ENCODE measurements at regions not wholly inside any gene's neighbourhood (a gene's known extent, or its start where the extent isn't known, plus 50 kb on each side); places are given as distances from the start of the nearest gene placed in this dataset.
A peak's percentile ranks its signal among the peaks of the same experiment; 100 is the strongest.
"Not testable (repeated sequence)": the region's sequence is repeated elsewhere in the genome, so short reads cannot be mapped to it uniquely, and the experiment has no call there.

GRCh38 chr18:43772907-43773306 is 495.6 kb upstream of the SYT4 start:
- Histone ChIP-seq H2AFZ (ENCODE audit: low read length, unreplicated experiment) (no peak overlapping the region), H3K27ac (ENCODE audit: low read depth, low read length) (no peak overlapping the region), H3K4me3 (ENCODE audit: low read depth, low read length) (no peak overlapping the region), H3K36me3 (ENCODE audit: insufficient read depth, low read length) (no peaks in the 10 kb centered on the region), H3K27me3 (ENCODE audit: insufficient read depth, low read length) (no peaks in the 10 kb centered on the region), H3K4me1 (ENCODE audit: control insufficient read depth, insufficient read depth, low read length, unreplicated experiment) (no peaks in the 10 kb centered on the region), H3K79me2 (ENCODE audit: control insufficient read depth, insufficient read depth, low read length, unreplicated experiment) (no peaks in the 10 kb centered on the region)

GRCh38 chr18:43774497-43774896 is 497.2 kb upstream of the SYT4 start:
- no peak overlapping the region for H3K27ac ChIP-seq (ENCODE audit: low read depth, low read length)
- H3K79me2 ChIP-seq (ENCODE audit: control insufficient read depth, insufficient read depth, low read length, unreplicated experiment), result no peaks in the 10 kb centered on the region
- H2AFZ ChIP-seq (ENCODE audit: low read length, unreplicated experiment), result no peak overlapping the region
- H3K4me3 ChIP-seq (ENCODE audit: low read depth, low read length), result no peak overlapping the region
- no peaks in the 10 kb centered on the region for H3K27me3 ChIP-seq (ENCODE audit: insufficient read depth, low read length)
- H3K36me3 ChIP-seq (ENCODE audit: insufficient read depth, low read length), result no peaks in the 10 kb centered on the region
- no peaks in the 10 kb centered on the region for H3K4me1 ChIP-seq (ENCODE audit: control insufficient read depth, insufficient read depth, low read length, unreplicated experiment)

GRCh38 chr18:43775591-43775990 is 498.3 kb upstream of the SYT4 start:
- Histone ChIP-seq H3K36me3 (ENCODE audit: insufficient read depth, low read length) (no peaks in the 10 kb centered on the region), H3K27ac (ENCODE audit: low read depth, low read length) (no peak overlapping the region), H2AFZ (ENCODE audit: low read length, unreplicated experiment) (no peak overlapping the region), H3K4me1 (ENCODE audit: control insufficient read depth, insufficient read depth, low read length, unreplicated experiment) (peaks cover 9% of the 10 kb centered on the region), H3K27me3 (ENCODE audit: insufficient read depth, low read length) (no peaks in the 10 kb centered on the region), H3K4me3 (ENCODE audit: low read depth, low read length) (no peak overlapping the region), H3K79me2 (ENCODE audit: control insufficient read depth, insufficient read depth, low read length, unreplicated experiment) (no peaks in the 10 kb centered on the region)

- no peaks in the 10 kb centered on the region for H3K27me3 ChIP-seq (ENCODE audit: insufficient read depth, low read length)
- H3K27ac ChIP-seq (ENCODE audit: low read depth, low read length), result no peak overlapping the region
- no peak overlapping the region for H3K4me3 ChIP-seq (ENCODE audit: low read depth, low read length)
These were observed 499.7 kb upstream of the SYT4 start for GRCh38 chr18:43776997-43777396.

GRCh38 chr18:43777636-43778304 is 500.5 kb upstream of the SYT4 start:
- no peak overlapping the region for H2AFZ ChIP-seq (ENCODE audit: low read length, unreplicated experiment)
- H3K27me3 ChIP-seq (ENCODE audit: insufficient read depth, low read length), result no peaks in the 10 kb centered on the region
- no peak overlapping the region for H3K4me3 ChIP-seq (ENCODE audit: low read depth, low read length)
- H3K79me2 ChIP-seq (ENCODE audit: control insufficient read depth, insufficient read depth, low read length, unreplicated experiment), result no peaks in the 10 kb centered on the region
- no peak overlapping the region for H3K27ac ChIP-seq (ENCODE audit: low read depth, low read length)
- H3K36me3 ChIP-seq (ENCODE audit: insufficient read depth, low read length), result no peaks in the 10 kb centered on the region
- H3K4me1 ChIP-seq (ENCODE audit: control insufficient read depth, insufficient read depth, low read length, unreplicated experiment), result peaks cover 18% of the 10 kb centered on the region

More at GRCh38 chr18:43776997-43777396, 499.7 kb upstream of the SYT4 start:
- H3K36me3 ChIP-seq (ENCODE audit: insufficient read depth, low read length), result no peaks in the 10 kb centered on the region
- no peaks in the 10 kb centered on the region for H3K79me2 ChIP-seq (ENCODE audit: control insufficient read depth, insufficient read depth, low read length, unreplicated experiment)
- H3K4me1 ChIP-seq (ENCODE audit: control insufficient read depth, insufficient read depth, low read length, unreplicated experiment), result peaks cover 18% of the 10 kb centered on the region
- no peak overlapping the region for H2AFZ ChIP-seq (ENCODE audit: low read length, unreplicated experiment)

- Histone ChIP-seq H3K79me2 (ENCODE audit: control insufficient read depth, insufficient read depth, low read length, unreplicated experiment) (no peaks in the 10 kb centered on the region), H3K4me3 (ENCODE audit: low read depth, low read length) (peak overlapping the region; percentile 41; the same call in 1 of the 2 replicates), H2AFZ (ENCODE audit: low read length, unreplicated experiment) (peak overlapping the region; percentile 79), H3K36me3 (ENCODE audit: insufficient read depth, low read length) (no peaks in the 10 kb centered on the region), H3K27me3 (ENCODE audit: insufficient read depth, low read length) (no peaks in the 10 kb centered on the region), H3K4me1 (ENCODE audit: control insufficient read depth, insufficient read depth, low read length, unreplicated experiment) (peaks cover 18% of the 10 kb centered on the region), H3K27ac (ENCODE audit: low read depth, low read length) (peak overlapping the region; percentile 52)
These were observed 503.6 kb upstream of the SYT4 start for GRCh38 chr18:43780782-43781340.

- Histone ChIP-seq H3K79me2 (ENCODE audit: control insufficient read depth, insufficient read depth, low read length, unreplicated experiment) (no peaks in the 10 kb centered on the region), H3K27ac (ENCODE audit: low read depth, low read length) (no peak overlapping the region), H3K36me3 (ENCODE audit: insufficient read depth, low read length) (no peaks in the 10 kb centered on the region), H3K27me3 (ENCODE audit: insufficient read depth, low read length) (no peaks in the 10 kb centered on the region), H2AFZ (ENCODE audit: low read length, unreplicated experiment) (no peak overlapping the region), H3K4me3 (ENCODE audit: low read depth, low read length) (no peak overlapping the region), H3K4me1 (ENCODE audit: control insufficient read depth, insufficient read depth, low read length, unreplicated experiment) (peaks cover 20% of the 10 kb centered on the region)
These were observed 507.9 kb upstream of the SYT4 start for GRCh38 chr18:43785158-43785557.

- H3K27me3 ChIP-seq (ENCODE audit: insufficient read depth, low read length), result no peaks in the 10 kb centered on the region
- H3K4me3 ChIP-seq (ENCODE audit: low read depth, low read length), result no peak overlapping the region
- no peaks in the 10 kb centered on the region for H3K36me3 ChIP-seq (ENCODE audit: insufficient read depth, low read length)
- H3K27ac ChIP-seq (ENCODE audit: low read depth, low read length), result no peak overlapping the region
- no peak overlapping the region for H2AFZ ChIP-seq (ENCODE audit: low read length, unreplicated experiment)
- H3K4me1 ChIP-seq (ENCODE audit: control insufficient read depth, insufficient read depth, low read length, unreplicated experiment), result peaks cover 7% of the 10 kb centered on the region
- H3K79me2 ChIP-seq (ENCODE audit: control insufficient read depth, insufficient read depth, low read length, unreplicated experiment), result no peaks in the 10 kb centered on the region
These were observed 509.6 kb upstream of the SYT4 start for GRCh38 chr18:43786893-43787292.

GRCh38 chr18:43787721-43788120 is 510.4 kb upstream of the SYT4 start:
- H2AFZ ChIP-seq (ENCODE audit: low read length, unreplicated experiment); H3K36me3 ChIP-seq (ENCODE audit: insufficient read depth, low read length); H3K79me2 ChIP-seq (ENCODE audit: control insufficient read depth, insufficient read depth, low read length, unreplicated experiment); H3K27me3 ChIP-seq (ENCODE audit: insufficient read depth, low read length); H3K4me1 ChIP-seq (ENCODE audit: control insufficient read depth, insufficient read depth, low read length, unreplicated experiment); H3K4me3 ChIP-seq (ENCODE audit: low read depth, low read length); H3K27ac ChIP-seq (ENCODE audit: low read depth, low read length): not testable (repeated sequence)

GRCh38 chr18:43789234-43790000 is 512.1 kb upstream of the SYT4 start:
- Histone ChIP-seq H3K4me1 (ENCODE audit: control insufficient read depth, insufficient read depth, low read length, unreplicated experiment) (peaks cover 7% of the 10 kb centered on the region), H3K79me2 (ENCODE audit: control insufficient read depth, insufficient read depth, low read length, unreplicated experiment) (no peaks in the 10 kb centered on the region), H3K36me3 (ENCODE audit: insufficient read depth, low read length) (no peaks in the 10 kb centered on the region), H2AFZ (ENCODE audit: low read length, unreplicated experiment) (no peak overlapping the region), H3K27ac (ENCODE audit: low read depth, low read length) (no peak overlapping the region), H3K4me3 (ENCODE audit: low read depth, low read length) (no peak overlapping the region), H3K27me3 (ENCODE audit: insufficient read depth, low read length) (no peaks in the 10 kb centered on the region)

- Histone ChIP-seq H3K27ac (ENCODE audit: low read depth, low read length) (no peak overlapping the region), H3K79me2 (ENCODE audit: control insufficient read depth, insufficient read depth, low read length, unreplicated experiment) (no peaks in the 10 kb centered on the region), H2AFZ (ENCODE audit: low read length, unreplicated experiment) (no peak overlapping the region), H3K27me3 (ENCODE audit: insufficient read depth, low read length) (no peaks in the 10 kb centered on the region), H3K36me3 (ENCODE audit: insufficient read depth, low read length) (no peaks in the 10 kb centered on the region), H3K4me3 (ENCODE audit: low read depth, low read length) (no peak overlapping the region), H3K4me1 (ENCODE audit: control insufficient read depth, insufficient read depth, low read length, unreplicated experiment) (no peaks in the 10 kb centered on the region)
These were observed 516.6 kb upstream of the SYT4 start for GRCh38 chr18:43793910-43794309.

Measured in ACC112 (cell line).